A204.1 (cell line): ENCODE measurements at regions not wholly inside any gene's neighbourhood (a gene's known extent, or its start where the extent isn't known, plus 50 kb on each side); places are given as distances from the start of the nearest gene placed in this dataset.
"Not testable (repeated sequence)": the region's sequence is repeated elsewhere in the genome, so short reads cannot be mapped to it uniquely, and the experiment has no call there.

Experiments used
- FAIRE-seq: peaks from 2 replicates; lab custom pipeline; 2012; peaks lifted over from hg19 to GRCh38; lab: Jason Lieb, UNC

DNA sequence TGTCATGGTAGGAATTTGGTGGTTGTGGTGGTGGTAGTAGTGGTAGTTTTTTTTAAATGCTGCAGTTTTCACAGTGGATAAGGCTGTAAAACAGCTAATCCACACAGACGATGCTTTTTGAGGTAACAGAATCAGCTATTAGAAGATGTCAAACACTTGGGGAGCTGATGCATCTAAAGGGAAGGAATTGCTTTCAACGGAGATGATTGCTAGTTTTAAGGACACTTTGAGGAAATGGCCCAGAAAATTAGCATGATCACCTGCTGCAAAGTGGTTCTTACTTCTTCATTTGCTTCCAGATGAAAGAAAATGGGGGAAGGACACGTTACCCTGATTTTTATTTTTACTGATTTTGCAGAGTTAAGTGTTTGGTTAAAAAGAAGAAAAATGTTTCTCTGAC, 178.2 kb upstream of the ATP10B start:
- no peak for FAIRE-seq

DNA sequence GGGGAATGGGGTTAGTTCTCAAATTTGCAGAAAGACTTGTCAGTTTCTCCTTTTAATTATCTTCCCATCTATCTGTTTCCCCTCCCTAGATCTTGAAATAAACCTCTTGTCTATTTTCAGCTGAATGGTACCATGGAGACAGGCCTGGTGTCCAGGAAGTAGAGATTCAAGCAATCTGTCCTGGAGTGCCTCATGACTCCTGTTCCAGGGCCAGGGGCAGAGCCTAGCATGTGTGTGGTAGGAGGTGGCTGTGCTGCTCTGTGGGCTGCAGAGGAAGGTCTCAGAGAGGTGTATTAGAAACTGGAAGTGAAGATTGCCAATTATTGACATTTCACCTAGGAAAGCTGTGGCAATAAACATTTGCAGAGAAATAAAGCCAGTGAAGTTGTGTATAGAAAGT, 175.8 kb upstream of the ATP10B start:
- no peak for FAIRE-seq

DNA sequence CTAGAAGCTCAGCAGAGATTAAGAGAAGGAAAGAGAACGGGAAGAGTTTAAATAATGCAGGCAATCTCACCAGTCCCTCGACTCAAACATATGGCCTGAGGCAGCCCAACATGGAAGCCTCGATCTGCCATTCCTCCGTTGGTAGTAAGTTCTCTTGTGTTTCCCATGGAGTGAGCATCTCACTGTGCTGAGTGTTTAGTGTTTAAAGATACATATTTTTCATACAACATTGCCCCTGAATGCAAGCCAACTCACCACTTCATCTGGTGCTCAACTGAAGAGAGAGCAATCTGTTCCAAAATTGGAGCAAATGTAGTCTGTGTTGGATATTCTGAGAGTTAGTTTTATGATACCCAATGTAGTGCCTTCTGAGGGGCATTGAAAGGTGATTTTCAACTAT, 171.5 kb upstream of the ATP10B start:
- FAIRE-seq, result no peak

- FAIRE-seq, result no peak
Measured at GRCh38 chr5:161022151-161022550, 170.1 kb upstream of the ATP10B start.

DNA sequence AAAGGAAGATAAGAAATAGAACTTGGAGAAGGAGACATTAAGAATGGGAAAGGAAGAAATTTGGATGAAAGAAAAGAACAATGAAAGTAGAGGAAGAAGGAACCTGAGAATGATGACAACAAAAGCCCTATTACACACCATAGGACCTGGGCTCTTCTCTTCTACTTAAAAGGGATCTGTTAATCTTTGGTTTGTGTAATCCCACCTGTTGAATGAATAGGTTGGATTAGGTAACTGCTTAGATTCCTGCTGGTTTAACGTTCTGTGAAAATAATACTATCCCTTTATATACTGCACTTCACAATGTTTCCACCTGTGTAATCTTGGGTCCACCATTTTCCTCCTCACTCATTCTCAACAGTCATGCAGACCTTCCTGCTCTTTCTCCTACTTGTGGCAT, 157.8 kb upstream of the ATP10B start:
- no peak for FAIRE-seq

- no peak for FAIRE-seq
Measured at GRCh38 chr5:161009194-161009593, 157.2 kb upstream of the ATP10B start.

DNA sequence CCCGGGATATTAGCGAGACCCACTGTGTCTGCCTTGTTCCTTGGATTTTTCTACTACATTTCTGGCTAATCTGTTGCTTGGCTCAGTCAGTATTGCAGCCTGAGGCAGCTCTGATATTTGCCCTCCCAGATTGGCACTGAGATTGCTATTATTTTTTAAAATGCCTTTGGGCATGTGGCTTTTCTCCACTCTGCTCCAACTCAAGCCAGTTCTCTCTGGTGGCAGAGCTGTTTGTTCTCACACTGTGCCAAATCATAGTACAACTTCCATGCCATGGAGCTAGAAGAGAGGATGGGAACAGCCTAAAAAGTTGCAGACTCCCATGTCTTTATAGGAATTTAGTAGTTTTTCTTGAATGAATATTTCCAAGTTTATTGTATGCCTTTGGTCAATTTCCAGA, 155.9 kb upstream of the ATP10B start:
- no peak for FAIRE-seq

GRCh38 chr5:161002571-161003074, 150.6 kb upstream of the ATP10B start:
- FAIRE-seq, result no peak

DNA sequence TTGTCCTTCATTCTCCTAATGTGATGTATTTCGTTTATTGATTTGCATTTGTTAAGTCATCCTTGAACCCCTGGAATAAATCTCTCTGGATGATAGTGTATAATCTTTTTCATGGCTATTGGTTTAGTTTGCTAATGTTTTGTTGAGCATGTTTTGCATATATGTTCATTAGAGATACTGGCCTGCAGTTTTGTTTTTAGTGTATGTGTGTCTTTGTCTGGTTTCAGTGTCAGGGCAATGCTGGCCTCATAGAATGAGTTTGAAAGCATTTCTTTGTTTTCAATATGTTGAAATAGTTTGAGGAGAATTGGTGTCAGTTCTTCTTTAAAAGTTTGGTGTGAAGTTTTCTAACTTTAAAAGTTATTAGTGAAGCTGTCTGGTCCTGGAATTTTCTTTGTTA, 149.6 kb upstream of the ATP10B start:
- FAIRE-seq, result no peak

DNA sequence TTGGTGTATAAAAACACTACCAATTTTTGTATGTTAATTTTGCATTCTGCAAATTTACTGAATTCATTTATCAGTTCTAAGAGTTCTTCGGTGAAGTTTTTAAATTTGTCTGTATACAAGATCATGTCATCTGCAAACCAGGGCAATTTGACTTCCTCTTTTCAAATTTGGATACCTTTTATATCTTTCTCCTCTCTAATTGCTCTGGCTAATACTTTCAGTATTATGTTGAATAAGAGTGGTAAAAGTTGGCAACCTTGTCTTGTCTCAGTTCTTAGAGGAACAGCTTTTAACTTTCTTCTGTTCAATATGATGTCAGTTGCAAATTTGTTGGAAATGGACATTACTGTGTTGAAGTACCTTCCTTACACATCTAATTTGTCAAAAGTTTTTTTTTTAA, 149.1 kb upstream of the ATP10B start:
- FAIRE-seq, result not testable (repeated sequence)

- no peak for FAIRE-seq
Measured at GRCh38 chr5:160991205-160991604, 139.2 kb upstream of the ATP10B start.

DNA sequence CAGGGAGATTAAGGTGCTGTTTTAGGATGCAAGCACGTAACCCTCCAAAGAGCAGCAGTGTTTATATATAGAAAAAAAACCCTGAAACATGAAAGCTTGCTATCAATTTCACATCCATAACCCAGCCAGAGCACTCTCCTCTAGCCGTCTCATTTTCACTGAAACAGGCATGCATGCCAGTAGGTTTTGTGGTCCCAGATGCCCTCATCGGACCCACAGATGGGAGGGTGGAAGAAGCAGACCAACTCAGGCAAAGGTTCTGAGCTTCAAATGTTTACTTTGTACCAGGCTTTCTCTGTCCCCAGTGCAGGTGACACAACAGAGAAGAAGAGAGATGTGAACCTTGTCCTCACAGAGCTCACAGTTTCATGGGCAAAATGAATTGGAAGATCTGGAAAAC, 127.4 kb upstream of the ATP10B start:
- FAIRE-seq, result no peak

- no peak for FAIRE-seq
Measured at GRCh38 chr5:160978944-160979343, 126.9 kb upstream of the ATP10B start.

GRCh38 chr5:160976181-160976580, 124.2 kb upstream of the ATP10B start:
- FAIRE-seq, result no peak

GRCh38 chr5:160970605-160971191, 118.7 kb upstream of the ATP10B start:
- no peak for FAIRE-seq

DNA sequence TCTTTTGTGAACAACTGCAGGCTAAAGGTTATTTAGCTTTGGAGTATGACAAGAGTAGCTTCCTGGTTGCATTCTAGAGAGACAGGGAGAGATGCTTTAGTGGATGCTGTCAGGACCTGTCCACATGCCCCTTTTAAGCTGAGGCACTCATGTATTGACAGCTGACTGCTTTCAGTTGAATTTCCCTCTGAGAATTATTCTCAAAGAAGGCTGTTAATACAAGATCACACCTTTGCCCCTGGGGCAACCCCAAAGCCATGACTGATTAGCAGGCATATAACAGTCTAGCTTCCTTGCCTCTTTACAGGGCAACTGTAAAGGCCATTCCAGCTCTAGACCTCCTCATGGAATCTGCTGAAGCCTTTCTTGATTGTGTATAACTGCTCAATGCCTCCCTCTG, 117.6 kb upstream of the ATP10B start:
- no peak for FAIRE-seq

DNA sequence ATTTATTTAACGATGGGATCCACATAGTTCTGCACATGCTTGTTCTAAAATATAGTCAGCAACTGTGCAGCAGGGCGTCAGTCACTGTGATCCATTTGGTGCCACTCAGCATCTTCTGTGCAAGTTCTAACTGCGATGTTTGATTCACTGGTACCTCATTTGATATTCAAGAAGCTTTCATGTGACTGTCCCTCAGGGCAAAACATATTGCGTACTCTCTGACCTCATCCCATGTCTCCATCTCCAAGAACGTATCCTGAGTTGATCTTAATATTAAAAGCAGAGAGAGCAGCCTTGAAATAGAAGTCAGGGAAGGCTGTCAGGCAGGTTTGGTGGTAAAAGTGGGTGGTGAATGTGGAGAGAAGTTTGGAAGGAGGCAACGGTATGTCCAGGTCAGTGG, 116.5 kb upstream of the ATP10B start:
- no peak for FAIRE-seq

DNA sequence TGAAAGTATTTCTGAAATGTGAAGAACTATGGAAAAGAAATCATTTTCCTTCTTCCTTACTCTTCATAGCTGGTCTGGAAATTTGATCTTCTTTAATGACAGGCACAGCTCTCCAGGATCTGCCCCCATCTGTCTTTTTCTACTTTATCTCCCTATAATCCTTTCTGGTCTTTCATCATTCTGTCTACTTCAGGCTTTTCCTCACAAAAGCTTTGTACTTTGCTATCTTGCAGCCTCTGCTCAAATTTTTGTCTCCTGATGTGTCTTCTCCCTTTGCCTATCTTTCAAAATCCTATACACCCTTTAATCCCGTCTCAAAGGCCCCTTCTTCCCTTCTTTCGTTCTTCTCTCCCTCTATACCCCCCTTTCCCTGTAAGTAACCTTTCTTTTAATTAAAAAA, 114.9 kb upstream of the ATP10B start:
- no peak for FAIRE-seq

DNA sequence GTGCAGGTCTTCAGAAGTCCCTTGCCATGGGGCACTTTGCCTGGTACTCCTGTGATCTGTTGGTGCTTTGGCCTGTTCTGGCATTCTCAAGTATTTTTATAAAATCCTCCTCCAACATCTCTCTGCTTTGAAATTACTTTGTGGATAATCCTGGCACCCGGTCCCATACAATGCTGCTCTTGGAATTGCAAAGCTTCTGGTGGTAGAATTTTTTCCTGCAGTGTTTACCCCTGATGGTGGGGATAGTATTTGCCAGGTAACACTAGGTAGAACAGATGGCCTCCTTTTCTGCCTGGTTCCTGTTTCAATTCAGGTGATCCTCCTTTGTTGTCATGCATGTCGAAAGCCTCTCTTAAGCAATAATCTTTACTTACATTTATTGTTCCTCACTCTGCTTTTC, 109.8 kb upstream of the ATP10B start:
- FAIRE-seq, result no peak

DNA sequence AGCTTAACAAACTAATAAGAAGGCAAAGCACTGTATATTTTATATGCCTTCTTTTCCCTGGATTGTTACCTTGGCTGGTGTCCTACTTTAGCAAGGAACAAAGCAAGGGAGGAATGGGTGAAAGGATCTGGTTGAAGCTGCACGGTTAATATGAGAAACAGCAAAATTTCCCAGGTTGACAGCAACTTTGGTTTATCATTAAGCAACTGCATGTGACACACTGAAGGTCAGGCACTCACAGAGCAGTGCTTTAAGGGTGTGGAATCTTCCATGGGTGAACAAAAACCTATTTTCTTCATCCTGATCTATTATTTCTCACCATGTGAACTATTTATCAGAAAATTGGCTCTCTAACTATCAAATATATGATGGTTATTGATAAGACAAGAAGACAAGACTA, 109.0 kb upstream of the ATP10B start:
- no peak for FAIRE-seq

GRCh38 chr5:160960592-160960991, 108.6 kb upstream of the ATP10B start:
- FAIRE-seq, result no peak

DNA sequence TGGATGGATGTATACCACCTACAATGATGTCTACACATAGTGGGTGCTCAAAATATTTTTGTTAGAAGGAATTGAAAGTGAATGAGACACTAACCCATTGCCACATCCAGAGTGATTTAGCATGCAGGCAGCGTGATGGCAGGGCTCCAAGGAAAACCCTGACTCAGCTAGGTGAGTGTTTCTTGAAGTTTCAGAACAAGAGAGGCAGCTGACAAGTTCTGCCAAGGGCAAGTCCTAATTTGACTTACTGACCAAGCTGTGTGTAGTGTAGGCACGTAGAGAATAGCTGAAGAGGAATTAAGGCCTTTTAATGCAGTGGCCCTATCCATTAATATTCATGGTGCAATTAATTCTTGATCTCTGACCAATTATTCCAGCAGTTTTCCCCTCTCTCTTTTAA, 107.8 kb upstream of the ATP10B start:
- FAIRE-seq, result no peak

- FAIRE-seq, result no peak
Measured at GRCh38 chr5:160957312-160957861, 105.4 kb upstream of the ATP10B start.

DNA sequence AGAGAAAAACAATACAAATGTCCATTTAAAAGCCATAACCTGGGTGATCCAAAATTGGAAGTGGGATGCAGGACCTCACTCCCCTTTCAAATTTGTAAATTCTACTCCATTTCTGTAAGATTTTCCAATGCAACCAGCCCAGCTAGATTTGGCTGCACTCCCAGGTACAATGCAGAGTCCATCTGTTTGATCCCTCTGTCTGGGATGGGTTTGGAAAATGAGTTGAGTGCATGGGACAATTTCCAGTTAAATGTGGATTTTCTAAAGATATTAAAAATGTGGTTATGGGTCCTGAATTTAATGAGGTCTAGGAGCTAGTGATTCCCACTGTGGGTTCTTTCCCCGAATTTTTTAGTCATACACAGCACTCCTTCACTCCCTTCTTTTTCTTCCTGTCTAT, 104.0 kb upstream of the ATP10B start:
- FAIRE-seq, result no peak

GRCh38 chr5:160950311-160950710, 98.3 kb upstream of the ATP10B start:
- FAIRE-seq, result no peak
